Endodermal cell (in vitro differentiated cells): ENCODE measurements at regions not wholly inside any gene's neighbourhood (a gene's known extent, or its start where the extent isn't known, plus 50 kb on each side); places are given as distances from the start of the nearest gene placed in this dataset.

ENCODE experiments used
- DNase-seq: peaks from one replicate; pipeline ENCODE4 v3.0.0-alpha.2; 2017
- H3K27ac ChIP-seq: 2 replicates; pipeline ENCODE4 v1.5.1; 2013; ENCODE audit warnings: mild to moderate bottlenecking, low read depth, low read length, moderate library complexity
- H3K27me3 ChIP-seq: 2 replicates; pipeline ENCODE4 v1.6.1; 2013; ENCODE audit warnings: mild to moderate bottlenecking, low read length, moderate library complexity; ENCODE audit not compliant: insufficient read depth, control insufficient read depth, poor library complexity, severe bottlenecking
- H3K36me3 ChIP-seq: 2 replicates; pipeline ENCODE4 v1.7.0; 2013; ENCODE audit warnings: mild to moderate bottlenecking, low read length, moderate library complexity; ENCODE audit not compliant: control insufficient read depth, insufficient read depth
- H3K4me1 ChIP-seq: one replicate; pipeline ENCODE4 v1.7.0; 2013; ENCODE audit warnings: low read length; ENCODE audit not compliant: control insufficient read depth, insufficient read depth
- H3K4me3 ChIP-seq: 2 replicates; pipeline ENCODE4 v1.5.1; 2013; ENCODE audit warnings: mild to moderate bottlenecking, low read length, moderate library complexity
- H3K9ac ChIP-seq: 2 replicates; pipeline ENCODE4 v1.6.1; 2013; ENCODE audit warnings: mild to moderate bottlenecking, low read length, moderate library complexity; ENCODE audit not compliant: poor library complexity, severe bottlenecking; ENCODE audit errors: extremely low read depth
- H3K9me3 ChIP-seq: 2 replicates; pipeline ENCODE4 v1.6.1; 2013; ENCODE audit warnings: mild to moderate bottlenecking, low read length, moderate library complexity; ENCODE audit not compliant: control insufficient read depth
- H3K27ac Mint-ChIP-seq: 2 replicates; pipeline ENCODE4 v1.8.0; 2020; ENCODE audit warnings: mixed read lengths
- H3K27me3 Mint-ChIP-seq: 2 replicates; pipeline ENCODE4 v1.8.0; 2021; ENCODE audit warnings: mild to moderate bottlenecking, mixed read lengths; ENCODE audit not compliant: insufficient read depth
- H3K36me3 Mint-ChIP-seq: 2 replicates; pipeline ENCODE4 v1.8.0; 2020; ENCODE audit warnings: low read depth, mixed read lengths
- H3K4me1 Mint-ChIP-seq: 2 replicates; pipeline ENCODE4 v1.8.0; 2020; ENCODE audit warnings: mixed read lengths
- H3K4me3 Mint-ChIP-seq: 2 replicates; pipeline ENCODE4 v1.8.0; 2020; ENCODE audit warnings: mild to moderate bottlenecking, moderate library complexity, mixed read lengths
- H3K9me3 Mint-ChIP-seq: 2 replicates; pipeline ENCODE4 v1.8.0; 2020; ENCODE audit warnings: mild to moderate bottlenecking, mixed read lengths
- WGBS, 2 experiments: methylation state at CpG; one replicate each; pipeline versions ENCODE4 v1.1.5 to v1.1.7; 2013; ENCODE audit warnings: missing lambda C conversion rate in 2 of 2, mixed read lengths in 1 of 2; ENCODE audit not compliant: insufficient coverage in 1 of 2, insufficient read length in 1 of 2; 5-methylcytosine and 5-hydroxymethylcytosine counted together
- TF ChIP-seq, protein P1 (sequence below): fragments of 200-600 bp; sonication (generic); conservative IDR thresholded peaks from 2 replicates; pipeline ENCODE4 v1.5.0; 2021; ENCODE audit warnings: antibody characterized with exemption, mild to moderate bottlenecking

DNA sequence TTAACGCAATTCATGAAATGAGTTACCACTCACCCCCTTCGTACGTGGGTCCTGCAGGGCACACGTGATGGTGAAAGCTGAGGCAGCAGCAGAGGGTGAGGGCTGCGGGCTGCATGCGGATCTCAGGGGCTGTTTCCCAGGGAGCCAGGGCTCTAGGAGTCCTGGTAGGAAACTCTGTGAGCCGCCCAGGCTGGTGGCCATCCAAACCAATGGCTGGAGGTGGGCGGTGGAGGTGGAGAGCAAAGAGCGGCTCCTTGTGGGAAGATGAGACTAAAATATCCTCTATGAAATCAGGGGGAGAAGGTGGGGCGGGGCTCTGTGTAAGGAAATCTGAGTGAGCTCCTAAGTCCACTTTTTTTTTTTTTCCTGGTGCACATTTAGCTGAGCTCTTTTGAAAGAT, 120.1 kb upstream of the SLC1A4 start:
- DNase-seq: no peak
- no peaks in the 10 kb centered on the region for H3K36me3 ChIP-seq
- no peak overlapping the region for H3K4me3 ChIP-seq
- H3K9ac ChIP-seq: no peak overlapping the region
- H3K27ac ChIP-seq: no peak overlapping the region
- H3K4me1 Mint-ChIP-seq: peaks cover 2% of the 10 kb centered on the region
- H3K27me3 ChIP-seq: peaks cover 8% of the 10 kb centered on the region
- WGBS, 2 experiments: 90 to 100% methylated on average over 4 to 10 of the region's 10 CpGs
- no peak overlapping the region for H3K4me3 Mint-ChIP-seq
- H3K9me3 ChIP-seq: no peaks in the 10 kb centered on the region
- no peaks in the 10 kb centered on the region for H3K9me3 Mint-ChIP-seq
- TF ChIP-seq, protein P1, sequence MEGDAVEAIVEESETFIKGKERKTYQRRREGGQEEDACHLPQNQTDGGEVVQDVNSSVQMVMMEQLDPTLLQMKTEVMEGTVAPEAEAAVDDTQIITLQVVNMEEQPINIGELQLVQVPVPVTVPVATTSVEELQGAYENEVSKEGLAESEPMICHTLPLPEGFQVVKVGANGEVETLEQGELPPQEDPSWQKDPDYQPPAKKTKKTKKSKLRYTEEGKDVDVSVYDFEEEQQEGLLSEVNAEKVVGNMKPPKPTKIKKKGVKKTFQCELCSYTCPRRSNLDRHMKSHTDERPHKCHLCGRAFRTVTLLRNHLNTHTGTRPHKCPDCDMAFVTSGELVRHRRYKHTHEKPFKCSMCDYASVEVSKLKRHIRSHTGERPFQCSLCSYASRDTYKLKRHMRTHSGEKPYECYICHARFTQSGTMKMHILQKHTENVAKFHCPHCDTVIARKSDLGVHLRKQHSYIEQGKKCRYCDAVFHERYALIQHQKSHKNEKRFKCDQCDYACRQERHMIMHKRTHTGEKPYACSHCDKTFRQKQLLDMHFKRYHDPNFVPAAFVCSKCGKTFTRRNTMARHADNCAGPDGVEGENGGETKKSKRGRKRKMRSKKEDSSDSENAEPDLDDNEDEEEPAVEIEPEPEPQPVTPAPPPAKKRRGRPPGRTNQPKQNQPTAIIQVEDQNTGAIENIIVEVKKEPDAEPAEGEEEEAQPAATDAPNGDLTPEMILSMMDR: no peak
- no peaks in the 10 kb centered on the region for H3K4me1 ChIP-seq
- peaks cover 28% of the 10 kb centered on the region for H3K27me3 Mint-ChIP-seq
- no peak overlapping the region for H3K27ac Mint-ChIP-seq
- H3K36me3 Mint-ChIP-seq: no peaks in the 10 kb centered on the region

DNA sequence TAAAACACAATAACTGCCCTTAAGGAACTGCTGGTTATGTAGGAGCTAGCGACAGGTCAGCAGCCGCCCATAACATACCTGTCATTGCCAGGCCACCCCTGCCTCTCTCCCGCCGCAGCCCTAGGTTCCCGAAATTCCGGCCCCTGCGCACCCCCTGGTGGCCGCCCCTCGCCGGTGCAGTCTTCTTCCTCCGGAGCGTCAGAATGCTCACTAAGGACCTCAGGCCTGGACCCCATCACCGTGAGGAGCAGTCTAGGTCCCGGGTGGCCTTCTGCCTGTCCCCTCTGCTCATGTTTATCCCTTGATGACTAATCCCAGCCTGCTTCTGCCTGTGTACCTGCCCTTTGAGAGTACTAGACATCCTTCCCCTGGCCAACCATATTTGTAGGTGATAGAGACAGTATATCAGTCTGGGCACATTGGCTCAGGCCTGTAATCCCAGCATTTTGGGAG, 115.7 kb upstream of the SLC1A4 start:
- no peak overlapping the region for H3K4me3 ChIP-seq
- H3K9me3 Mint-ChIP-seq: no peaks in the 10 kb centered on the region
- no peaks in the 10 kb centered on the region for H3K9me3 ChIP-seq
- H3K9ac ChIP-seq: no peak overlapping the region
- H3K27ac Mint-ChIP-seq: no peak overlapping the region
- H3K4me1 Mint-ChIP-seq: peaks cover 5% of the 10 kb centered on the region
- H3K36me3 ChIP-seq: no peaks in the 10 kb centered on the region
- TF ChIP-seq, protein P1: peak; percentile 95
- DNase-seq: peak; percentile 98
- H3K27me3 Mint-ChIP-seq: peaks cover 2% of the 10 kb centered on the region
- H3K27me3 ChIP-seq: no peaks in the 10 kb centered on the region
- no peak overlapping the region for H3K4me3 Mint-ChIP-seq
- WGBS, 2 experiments: 9 to 14% methylated on average over 12 to 14 of the region's 14 CpGs
- no peaks in the 10 kb centered on the region for H3K4me1 ChIP-seq
- no peak overlapping the region for H3K27ac ChIP-seq
- no peaks in the 10 kb centered on the region for H3K36me3 Mint-ChIP-seq

DNA sequence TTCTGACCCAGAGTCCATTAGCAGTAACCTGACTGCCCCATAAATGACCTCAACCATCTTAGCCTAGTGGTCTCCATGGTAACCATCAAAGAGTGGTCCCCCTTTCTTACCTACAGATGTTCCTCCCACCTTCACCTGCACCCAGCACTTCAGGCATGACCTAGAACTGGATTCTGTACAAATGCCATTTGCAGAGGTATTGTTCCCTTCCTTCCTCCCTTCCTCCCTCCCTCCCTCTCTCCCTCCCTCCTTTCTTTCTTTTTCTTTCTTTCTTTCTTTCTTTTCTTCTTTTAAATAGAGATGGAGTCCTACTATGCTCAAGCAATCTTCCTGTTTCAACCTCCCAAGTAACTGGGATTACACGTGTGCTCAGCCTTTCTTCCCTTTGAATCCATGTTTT, 114.6 kb upstream of the SLC1A4 start:
- no peak overlapping the region for H3K4me3 ChIP-seq
- DNase-seq: no peak
- 95% methylated on average over 1 of the region's 1 CpG; no CpG with 5 or more reads in 1 of the 2 experiments for WGBS, 2 experiments
- H3K9me3 ChIP-seq: no peaks in the 10 kb centered on the region
- peaks cover 8% of the 10 kb centered on the region for H3K4me1 Mint-ChIP-seq
- no peaks in the 10 kb centered on the region for H3K9me3 Mint-ChIP-seq
- H3K36me3 ChIP-seq: no peaks in the 10 kb centered on the region
- H3K4me3 Mint-ChIP-seq: no peak overlapping the region
- no peaks in the 10 kb centered on the region for H3K36me3 Mint-ChIP-seq
- H3K27me3 ChIP-seq: no peaks in the 10 kb centered on the region
- no peak overlapping the region for H3K27ac ChIP-seq
- TF ChIP-seq, protein P1: no peak
- H3K27ac Mint-ChIP-seq: no peak overlapping the region
- no peaks in the 10 kb centered on the region for H3K4me1 ChIP-seq
- no peak overlapping the region for H3K9ac ChIP-seq
- no peaks in the 10 kb centered on the region for H3K27me3 Mint-ChIP-seq
